ENCODE measurements at regions not wholly inside any gene's neighbourhood (a gene's known extent, or its start where the extent isn't known, plus 50 kb on each side); places are given as distances from the start of the nearest gene placed in this dataset.

DNA sequence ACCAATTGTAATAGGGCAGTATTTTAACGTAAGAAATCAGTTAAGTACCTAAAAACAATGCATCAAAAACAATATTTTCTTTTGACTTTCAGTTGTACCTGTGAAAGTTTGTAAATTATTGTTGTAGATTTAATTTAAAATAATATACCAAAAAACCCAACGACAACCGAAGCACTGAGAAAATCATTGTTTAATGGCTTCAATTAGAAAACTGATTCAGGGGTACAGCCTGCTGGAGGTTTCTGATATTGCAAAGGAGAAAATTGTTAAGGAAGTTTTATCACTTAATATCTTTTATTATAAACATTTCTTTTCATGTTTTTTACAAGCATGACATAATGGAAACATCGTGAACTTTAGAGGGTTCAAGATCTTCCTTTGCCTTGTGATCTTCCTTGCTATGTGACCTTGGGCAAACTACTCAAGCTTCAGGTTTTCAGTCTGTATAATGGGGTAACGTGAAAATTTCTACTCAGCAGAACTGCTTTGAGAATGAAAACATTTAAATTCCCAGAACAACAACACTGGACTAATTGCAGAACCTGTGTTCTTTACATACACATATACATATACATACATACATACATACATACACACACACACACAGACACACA is 76.3 kb upstream of the GLS start:
- DNase-seq (ENCODE audit: low read depth, low spot score): no peak
- no peak overlapping the region for H3K4me3 ChIP-seq (ENCODE audit: low read length)

DNA sequence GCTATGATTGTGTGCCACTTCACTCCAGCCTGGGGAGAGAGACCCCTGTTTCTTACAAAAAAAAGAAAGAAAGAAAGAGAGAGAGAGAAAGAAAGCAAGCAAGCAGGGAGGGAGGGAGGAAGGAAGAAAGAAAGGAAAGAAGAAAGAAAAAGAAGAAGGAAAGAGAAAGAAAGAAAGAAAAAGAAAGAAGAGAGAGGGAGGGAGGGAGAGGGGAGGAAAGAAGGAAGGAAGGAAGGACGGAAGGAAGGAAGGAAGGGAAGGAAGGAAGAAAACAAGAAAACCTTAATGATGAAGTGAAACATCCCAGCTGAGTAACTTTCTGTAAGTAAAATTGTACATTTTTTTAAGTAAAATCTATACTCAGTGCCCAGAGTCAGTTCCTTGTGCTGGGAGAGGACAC is 75.5 kb upstream of the GLS start:
- no peak overlapping the region for H3K4me3 ChIP-seq (ENCODE audit: low read length)
- DNase-seq (ENCODE audit: low read depth, low spot score): no peak

DNA sequence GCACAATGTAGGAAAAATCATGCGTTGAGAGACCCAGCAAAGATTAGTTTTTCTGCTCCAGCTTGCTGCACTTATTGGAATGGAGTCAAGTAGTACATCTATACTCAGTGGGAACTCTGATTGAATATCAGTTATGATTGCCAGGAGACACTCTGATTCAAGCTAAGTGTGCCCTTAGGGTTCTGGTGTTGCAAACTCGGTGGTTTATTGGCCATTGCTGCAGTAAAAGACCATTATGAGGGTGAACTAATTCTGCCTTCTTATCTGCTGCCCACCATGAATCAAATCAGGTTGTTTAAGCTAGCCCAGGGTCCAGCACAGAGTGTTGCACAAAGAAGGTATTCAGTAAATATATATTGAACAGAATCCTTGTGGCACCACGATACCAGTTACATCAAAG is 74.8 kb upstream of the GLS start:
- no peak overlapping the region for H3K4me3 ChIP-seq (ENCODE audit: low read length)
- no peak for DNase-seq (ENCODE audit: low read depth, low spot score)

DNA sequence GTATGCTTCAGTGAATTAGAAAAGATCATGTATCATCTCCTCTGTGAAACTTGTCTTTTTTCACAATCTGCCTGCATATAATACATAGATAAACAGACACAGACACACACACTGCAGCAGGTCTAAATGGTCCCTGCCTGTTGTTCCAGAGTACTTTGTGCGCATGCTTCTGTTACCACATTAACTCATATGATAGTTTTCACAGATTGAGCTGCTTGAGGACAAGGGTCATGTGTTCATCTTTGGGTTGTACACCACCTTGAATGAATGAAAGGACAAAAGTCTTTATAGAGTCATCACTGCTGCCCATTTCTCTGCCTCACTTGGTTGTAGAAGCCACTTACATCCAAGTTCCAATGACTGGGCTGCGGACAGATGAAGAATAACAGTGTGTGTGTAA is 72.7 kb upstream of the GLS start:
- H3K4me3 ChIP-seq (ENCODE audit: low read length): no peak overlapping the region
- DNase-seq (ENCODE audit: low read depth, low spot score): no peak

DNA sequence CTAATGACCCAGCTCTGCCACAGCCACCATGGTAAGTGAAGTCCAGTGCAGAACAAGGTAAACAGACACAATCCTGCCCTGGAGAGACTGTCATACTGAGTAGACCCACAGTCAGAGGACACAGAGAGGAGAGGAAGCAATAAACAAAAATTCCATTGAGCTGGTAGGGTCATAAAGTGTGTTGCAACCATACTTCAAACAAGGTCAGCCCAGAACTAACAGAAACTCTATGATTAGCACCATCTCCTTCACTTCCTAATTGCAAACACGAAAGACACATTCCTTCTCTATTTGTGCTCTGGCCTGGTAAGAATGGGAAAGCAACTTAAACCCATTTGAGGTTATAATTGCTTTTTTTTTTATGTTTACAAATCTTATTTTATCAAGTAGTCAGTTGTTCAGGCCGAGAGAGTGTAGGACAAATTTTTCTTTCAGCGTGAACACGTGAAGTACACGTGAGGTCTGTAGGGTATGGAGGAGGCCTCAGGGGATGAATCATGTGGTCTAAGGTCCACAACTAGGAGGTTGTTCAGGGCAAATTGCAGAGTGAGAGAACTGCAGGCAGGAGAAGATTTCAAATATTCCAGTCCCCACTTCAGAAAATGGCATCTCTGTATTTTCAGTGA is 71.4 kb upstream of the GLS start:
- DNase-seq (ENCODE audit: low read depth, low spot score): no peak
- H3K4me3 ChIP-seq (ENCODE audit: low read length): no peak overlapping the region

DNA sequence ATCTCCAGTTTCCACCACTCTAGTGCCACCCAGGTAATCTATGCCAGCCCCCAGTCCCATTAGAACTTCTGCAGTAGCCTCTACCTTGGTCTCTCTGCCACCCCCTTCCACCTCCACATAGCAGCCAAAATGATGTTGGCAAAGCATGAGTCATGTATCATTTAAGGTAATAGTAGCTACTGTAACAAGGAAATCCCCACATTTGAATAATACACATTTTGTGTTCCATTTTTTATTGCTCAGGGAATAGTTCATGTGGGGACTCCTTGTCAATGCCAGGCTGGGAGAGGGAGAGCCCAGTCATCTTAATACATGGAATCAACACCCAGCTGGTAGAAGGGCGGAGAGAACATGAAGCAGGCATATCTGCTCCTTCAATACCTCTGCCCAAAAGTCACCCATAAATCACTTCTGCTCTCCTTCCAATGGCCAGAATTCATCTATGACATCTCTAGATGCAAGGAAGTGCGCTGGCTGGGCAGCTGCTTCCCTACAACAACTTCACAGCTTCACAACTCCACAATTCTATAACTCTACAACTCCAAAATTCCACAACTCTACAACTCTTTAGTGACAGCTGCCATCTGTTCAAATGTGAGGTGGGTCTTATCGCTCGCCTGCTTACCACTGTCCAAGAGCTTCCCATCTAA is 70.6 kb upstream of the GLS start:
- no peak for DNase-seq (ENCODE audit: low read depth, low spot score)
- H3K4me3 ChIP-seq (ENCODE audit: low read length): no peak overlapping the region

DNA sequence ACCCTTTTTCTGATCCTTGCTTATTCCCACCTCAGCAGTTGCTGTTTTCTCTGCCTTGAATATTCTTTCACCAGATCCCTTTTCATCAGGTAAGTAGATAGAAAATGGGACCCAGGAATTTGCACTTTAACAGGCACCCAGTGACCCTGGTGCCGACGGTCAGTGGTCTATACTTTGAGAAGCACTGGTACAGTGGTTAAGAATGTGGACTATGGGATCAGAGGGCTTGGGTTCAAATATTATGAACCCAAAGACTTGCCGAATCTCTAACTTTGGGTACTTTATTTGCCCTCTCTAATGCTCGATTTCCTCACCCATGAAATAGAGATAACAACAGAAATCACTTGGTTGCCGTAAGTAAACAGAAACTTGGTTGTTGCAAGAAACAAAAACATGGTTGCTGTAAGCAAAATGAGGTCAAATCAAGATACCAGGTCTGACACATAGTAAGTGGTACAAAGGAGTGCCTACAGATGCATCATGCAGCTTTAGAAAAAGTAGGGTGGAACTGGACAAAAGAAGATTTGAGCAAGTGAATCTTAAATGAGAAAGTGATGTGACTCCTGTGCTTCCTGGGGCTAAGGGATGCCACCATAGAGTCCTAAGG is 69.5 kb upstream of the GLS start:
- H3K4me3 ChIP-seq (ENCODE audit: low read length): no peak overlapping the region
- DNase-seq (ENCODE audit: low read depth, low spot score): no peak

DNA sequence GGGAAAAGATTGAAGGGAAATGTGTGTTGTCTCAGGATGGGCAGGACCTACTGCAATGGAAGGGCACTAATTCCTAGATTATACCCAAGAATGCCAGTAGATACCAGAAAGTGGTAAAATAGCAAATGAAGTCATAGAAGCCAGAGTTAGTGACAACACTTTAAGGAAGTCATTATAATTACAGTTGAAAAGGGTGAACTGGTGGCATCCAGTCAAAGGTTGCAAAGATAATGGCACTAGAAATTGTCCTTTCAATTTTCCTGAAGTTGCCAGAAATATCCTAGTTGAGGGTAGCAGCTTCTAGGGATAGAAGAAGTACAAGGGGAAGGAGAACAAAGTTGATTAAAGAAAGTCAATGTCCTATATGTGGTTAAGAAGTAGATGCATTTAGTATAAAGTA is 68.8 kb upstream of the GLS start:
- H3K4me3 ChIP-seq (ENCODE audit: low read length): no peak overlapping the region
- no peak for DNase-seq (ENCODE audit: low read depth, low spot score)

DNA sequence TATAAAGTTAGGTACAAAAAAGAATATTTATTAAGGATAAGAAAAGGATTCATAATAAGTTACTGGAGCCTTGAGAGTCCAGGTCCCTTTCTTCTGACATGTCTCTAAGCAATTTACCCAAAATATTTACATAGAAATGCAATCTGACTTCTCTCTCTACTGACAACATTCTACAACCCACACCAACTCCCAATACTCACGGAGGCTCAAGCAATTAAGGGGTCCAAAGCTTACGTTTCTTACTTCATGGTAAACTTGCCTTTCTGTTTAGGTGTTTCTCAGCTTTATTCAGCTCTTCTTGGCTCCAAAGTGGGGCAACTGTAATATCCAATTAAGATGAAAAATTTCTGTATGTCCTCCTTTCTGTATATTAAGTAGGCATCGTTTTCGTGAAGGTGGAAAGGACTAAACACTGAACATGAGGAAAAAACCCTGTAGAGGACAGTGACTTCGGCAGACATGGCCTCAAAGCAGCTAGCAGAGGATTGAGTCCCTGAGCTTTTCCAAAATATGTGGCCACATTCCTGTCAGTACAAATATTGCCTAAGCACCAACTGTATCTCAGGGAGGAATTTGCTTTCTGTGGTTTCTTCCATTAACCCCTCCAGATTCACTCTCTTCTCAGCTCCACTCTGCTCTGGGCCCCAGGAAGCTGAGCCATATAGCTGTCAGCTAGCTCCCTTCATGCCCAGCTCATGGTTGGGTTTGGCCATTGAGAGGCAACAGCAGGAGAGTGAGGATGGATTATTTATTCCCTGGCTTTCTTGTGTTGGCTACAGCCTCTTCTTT is 67.9 kb upstream of the GLS start:
- DNase-seq (ENCODE audit: low read depth, low spot score): no peak
- no peak overlapping the region for H3K4me3 ChIP-seq (ENCODE audit: low read length)

DNA sequence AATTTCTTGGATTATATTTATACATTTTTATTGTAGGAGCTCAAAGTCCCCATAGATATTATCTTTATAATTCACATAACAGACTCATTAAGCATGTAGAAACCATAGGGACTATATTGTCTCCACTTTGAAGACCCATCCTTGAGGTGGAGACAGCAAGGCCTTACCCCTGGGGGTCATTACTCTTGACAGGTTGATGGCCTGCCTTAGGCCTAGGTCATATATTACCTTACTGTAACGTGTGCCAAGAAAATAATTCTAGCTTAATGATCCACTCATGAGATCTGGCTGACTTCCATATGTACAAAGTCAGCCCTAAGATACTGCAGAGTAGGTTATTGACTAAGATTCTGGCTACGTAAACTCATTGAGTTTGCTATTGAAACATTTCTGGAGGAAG is 65.4 kb upstream of the GLS start:
- DNase-seq (ENCODE audit: low read depth, low spot score): no peak
- no peak overlapping the region for H3K4me3 ChIP-seq (ENCODE audit: low read length)

DNA sequence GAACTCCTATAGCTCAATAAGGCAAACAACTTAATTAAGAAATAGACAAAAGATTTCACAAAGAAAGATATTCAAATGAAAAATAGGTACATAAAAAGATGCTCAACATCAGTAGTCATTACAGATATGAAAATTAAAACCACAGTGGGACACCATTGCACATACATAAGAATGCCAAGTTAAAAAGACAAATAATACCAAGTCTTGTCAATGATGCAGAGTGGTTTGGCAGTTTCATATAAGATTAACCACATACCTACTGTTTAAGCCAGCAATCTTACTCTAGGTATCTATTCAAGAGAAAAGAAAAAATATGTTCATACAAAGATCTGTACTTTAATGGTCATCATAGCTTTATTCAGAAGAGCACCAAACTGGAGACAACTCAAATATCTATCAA is 63.5 kb upstream of the GLS start:
- H3K4me3 ChIP-seq (ENCODE audit: low read length): no peak overlapping the region
- DNase-seq (ENCODE audit: low read depth, low spot score): no peak

DNA sequence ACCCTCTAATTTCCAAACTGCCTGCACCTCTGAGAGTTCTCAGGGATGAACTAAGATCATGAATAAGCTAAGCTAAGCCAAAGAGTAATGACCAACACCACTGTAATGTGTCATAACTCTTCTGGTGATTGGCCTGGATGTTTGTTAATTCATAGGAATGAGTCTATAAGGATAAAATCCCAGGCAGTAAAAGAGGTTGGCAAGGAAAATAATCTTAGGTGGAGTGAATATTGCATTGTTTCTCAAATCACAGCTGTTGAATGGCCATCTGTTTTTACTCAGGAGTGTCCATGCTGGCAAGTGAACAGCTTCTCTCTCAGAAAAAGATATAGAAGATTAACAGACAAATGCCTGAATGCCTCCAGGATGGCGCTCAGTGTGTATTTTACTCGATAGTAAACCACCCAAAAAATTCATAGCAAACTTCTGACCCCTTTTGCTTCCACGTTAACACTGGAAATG is 60.8 kb upstream of the GLS start:
- no peak for DNase-seq (ENCODE audit: low read depth, low spot score)
- H3K4me3 ChIP-seq (ENCODE audit: low read length): no peak overlapping the region

DNA sequence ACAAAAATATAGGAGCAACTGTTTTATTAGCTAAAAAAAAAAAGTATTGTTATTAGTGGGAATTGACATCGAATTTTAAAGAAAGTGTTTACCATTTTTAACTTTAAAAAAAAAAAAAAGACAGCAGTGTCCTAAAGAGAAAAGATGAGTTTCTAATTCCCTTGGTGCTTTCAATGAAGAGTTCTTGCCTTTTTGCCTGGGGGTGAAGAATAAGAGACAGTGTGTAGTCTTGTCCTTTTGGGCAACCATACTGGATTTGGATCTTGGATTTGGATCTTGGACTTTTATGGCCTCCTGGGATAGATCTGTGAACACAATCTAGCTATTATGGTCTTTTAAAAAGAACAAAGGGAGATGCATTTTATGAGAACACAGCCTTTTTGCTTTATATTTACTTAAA is 60.2 kb upstream of the GLS start:
- no peak for DNase-seq (ENCODE audit: low read depth, low spot score)
- no peak overlapping the region for H3K4me3 ChIP-seq (ENCODE audit: low read length)

DNA sequence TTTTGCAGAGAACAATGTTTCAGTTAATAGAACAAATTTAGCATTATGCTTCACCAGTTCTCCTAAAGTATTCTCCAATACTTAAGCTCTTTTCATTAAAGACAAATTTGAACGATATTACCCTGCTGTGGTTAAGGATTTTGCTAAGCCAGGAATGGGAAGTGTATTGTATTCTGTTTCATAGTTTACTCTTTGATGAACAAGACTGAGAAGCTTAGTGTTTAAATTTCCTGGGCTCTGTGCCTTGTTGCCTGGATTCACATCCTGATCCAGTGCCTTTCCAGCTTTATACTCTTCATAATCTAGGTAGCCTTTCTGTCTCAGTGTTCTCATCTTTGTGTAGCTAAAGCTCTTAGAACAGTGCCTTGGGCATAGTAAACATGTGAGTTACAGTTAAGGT is 58.6 kb upstream of the GLS start:
- no peak for DNase-seq (ENCODE audit: low read depth, low spot score)
- no peak overlapping the region for H3K4me3 ChIP-seq (ENCODE audit: low read length)

DNA sequence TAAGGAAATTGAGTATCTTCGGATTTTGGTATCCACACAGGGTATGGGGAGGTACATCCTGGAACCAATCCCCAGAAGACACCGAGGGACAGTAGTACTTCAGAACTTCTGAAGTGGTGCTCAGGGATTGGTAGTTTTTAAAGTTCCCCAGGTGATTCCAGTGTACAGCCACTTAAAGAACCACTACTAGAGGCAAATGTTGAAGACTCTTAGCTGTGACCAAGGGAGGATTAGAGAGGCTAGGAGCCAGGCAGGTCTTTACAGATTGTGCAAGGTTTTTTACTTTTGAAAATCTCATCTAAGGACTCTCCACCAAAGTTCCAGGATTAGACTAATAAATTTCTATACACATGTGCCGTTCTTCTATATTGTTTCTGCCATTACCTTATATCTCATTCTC is 52.9 kb upstream of the GLS start:
- no peak overlapping the region for H3K4me3 ChIP-seq (ENCODE audit: low read length)
- no peak for DNase-seq (ENCODE audit: low read depth, low spot score)

DNA sequence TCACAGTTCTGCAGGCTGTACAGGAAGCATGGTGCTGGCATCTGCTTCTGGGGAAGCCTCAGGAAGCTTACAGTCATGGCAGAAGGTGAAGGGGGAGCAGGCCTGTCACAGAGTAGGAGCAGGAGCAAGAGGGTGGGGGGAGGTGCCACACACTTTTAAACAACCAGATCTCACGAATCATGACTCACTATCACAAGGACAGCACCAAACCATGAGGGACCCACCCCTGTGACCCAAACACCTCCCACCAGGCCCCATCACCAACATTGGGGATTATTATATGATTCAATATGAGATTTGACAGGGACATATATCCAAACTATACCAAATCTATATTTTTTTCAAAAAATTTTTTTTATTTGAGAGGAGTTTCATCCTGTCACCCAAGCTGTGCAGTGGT is 51.0 kb upstream of the GLS start:
- DNase-seq (ENCODE audit: low read depth, low spot score): no peak
- H3K4me3 ChIP-seq (ENCODE audit: low read length): no peak overlapping the region

All from Jurkat, Clone E6-1 (cell line).